ENCODE measurements at regions not wholly inside any gene's neighbourhood (a gene's known extent, or its start where the extent isn't known, plus 50 kb on each side); places are given as distances from the start of the nearest gene placed in this dataset.

GRCh38 chr4:96753216-96753615 lies 913.3 kb downstream of the PDHA2 start:
- H3K9me3 ChIP-seq (ENCODE audit: control insufficient read depth, insufficient read depth, low read length), result no peaks in the 10 kb centered on the region
- H3K79me2 ChIP-seq (ENCODE audit: control insufficient read depth, low read length), result no peaks in the 10 kb centered on the region
- no peak overlapping the region for H3K27ac ChIP-seq (ENCODE audit: low read depth, low read length)
- H3K9me2 ChIP-seq (replicated peaks; ENCODE audit: control insufficient read depth, low read length), result no peaks in the 10 kb centered on the region
- H3K36me3 ChIP-seq (ENCODE audit: control insufficient read depth, low read length), result no peaks in the 10 kb centered on the region
- H4K20me1 ChIP-seq (ENCODE audit: control insufficient read depth, insufficient read depth, low read depth, low read length), result no peaks in the 10 kb centered on the region
- H3K4me2 ChIP-seq (ENCODE audit: low read length), result no peak overlapping the region
- H3K4me3 ChIP-seq (ENCODE audit: low read length), result no peak overlapping the region
- H3K4me1 ChIP-seq (ENCODE audit: control insufficient read depth, low read length), result no peaks in the 10 kb centered on the region
- H3K27me3 ChIP-seq (ENCODE audit: control insufficient read depth, low read length), result no peaks in the 10 kb centered on the region
- TF ChIP-seq EZH2phosphoT487 (IDR thresholded peaks at IDR 0.05; ENCODE audit: borderline replicate concordance, low read length), result no peak
- H3F3A ChIP-seq (ENCODE audit: control insufficient read depth, insufficient read depth), result no peaks in the 10 kb centered on the region

- H3K27ac ChIP-seq (ENCODE audit: low read depth, low read length), result no peak overlapping the region
- no peak overlapping the region for H3K4me2 ChIP-seq (ENCODE audit: low read length)
- no peak overlapping the region for H3K4me3 ChIP-seq (ENCODE audit: low read length)
- no peaks in the 10 kb centered on the region for H3K27me3 ChIP-seq (ENCODE audit: control insufficient read depth, low read length)
- H3F3A ChIP-seq (ENCODE audit: control insufficient read depth, insufficient read depth), result no peaks in the 10 kb centered on the region
- no peaks in the 10 kb centered on the region for H3K36me3 ChIP-seq (ENCODE audit: control insufficient read depth, low read length)
- H3K4me1 ChIP-seq (ENCODE audit: control insufficient read depth, low read length), result no peaks in the 10 kb centered on the region
- H3K9me3 ChIP-seq (ENCODE audit: control insufficient read depth, insufficient read depth, low read length), result no peaks in the 10 kb centered on the region
- TF ChIP-seq CTCF (IDR thresholded peaks at IDR 0.05; ENCODE audit: low read depth, low read length, poor library complexity, severe bottlenecking) (no peak), EZH2phosphoT487 (IDR thresholded peaks at IDR 0.05; ENCODE audit: borderline replicate concordance, low read length) (no peak)
- no peaks in the 10 kb centered on the region for H3K9me2 ChIP-seq (replicated peaks; ENCODE audit: control insufficient read depth, low read length)
- H4K20me1 ChIP-seq (ENCODE audit: control insufficient read depth, insufficient read depth, low read depth, low read length), result no peaks in the 10 kb centered on the region
- H3K79me2 ChIP-seq (ENCODE audit: control insufficient read depth, low read length), result no peaks in the 10 kb centered on the region
Measured at GRCh38 chr4:96755569-96756484, 915.9 kb downstream of the PDHA2 start.

- H4K20me1 ChIP-seq (ENCODE audit: control insufficient read depth, insufficient read depth, low read depth, low read length), result no peaks in the 10 kb centered on the region
- no peak overlapping the region for H3K4me3 ChIP-seq (ENCODE audit: low read length)
- H3K27me3 ChIP-seq (ENCODE audit: control insufficient read depth, low read length), result no peaks in the 10 kb centered on the region
- no peaks in the 10 kb centered on the region for H3K36me3 ChIP-seq (ENCODE audit: control insufficient read depth, low read length)
- H3K27ac ChIP-seq (ENCODE audit: low read depth, low read length), result no peak overlapping the region
- H3K79me2 ChIP-seq (ENCODE audit: control insufficient read depth, low read length), result no peaks in the 10 kb centered on the region
- H3K4me2 ChIP-seq (ENCODE audit: low read length), result no peak overlapping the region
- H3K9me2 ChIP-seq (replicated peaks; ENCODE audit: control insufficient read depth, low read length), result no peaks in the 10 kb centered on the region
- no peaks in the 10 kb centered on the region for H3K4me1 ChIP-seq (ENCODE audit: control insufficient read depth, low read length)
- no peak for TF ChIP-seq EZH2phosphoT487 (IDR thresholded peaks at IDR 0.05; ENCODE audit: borderline replicate concordance, low read length)
- TF ChIP-seq CTCF (IDR thresholded peaks at IDR 0.05; ENCODE audit: low read depth, low read length, poor library complexity, severe bottlenecking), result no peak
- no peaks in the 10 kb centered on the region for H3K9me3 ChIP-seq (ENCODE audit: control insufficient read depth, insufficient read depth, low read length)
- no peaks in the 10 kb centered on the region for H3F3A ChIP-seq (ENCODE audit: control insufficient read depth, insufficient read depth)
Measured at GRCh38 chr4:96756584-96756983, 916.7 kb downstream of the PDHA2 start.

- Histone ChIP-seq H3K36me3 (ENCODE audit: control insufficient read depth, low read length) (no peaks in the 10 kb centered on the region), H3K27me3 (ENCODE audit: control insufficient read depth, low read length) (no peaks in the 10 kb centered on the region), H3K9me2 (replicated peaks; ENCODE audit: control insufficient read depth, low read length) (no peaks in the 10 kb centered on the region), H3K79me2 (ENCODE audit: control insufficient read depth, low read length) (no peaks in the 10 kb centered on the region), H3K4me2 (ENCODE audit: low read length) (no peak overlapping the region), H3K9me3 (ENCODE audit: control insufficient read depth, insufficient read depth, low read length) (no peaks in the 10 kb centered on the region), H4K20me1 (ENCODE audit: control insufficient read depth, insufficient read depth, low read depth, low read length) (no peaks in the 10 kb centered on the region), H3K27ac (ENCODE audit: low read depth, low read length) (no peak overlapping the region), H3F3A (ENCODE audit: control insufficient read depth, insufficient read depth) (no peaks in the 10 kb centered on the region), H3K4me1 (ENCODE audit: control insufficient read depth, low read length) (no peaks in the 10 kb centered on the region), H3K4me3 (ENCODE audit: low read length) (no peak overlapping the region)
- no peak for TF ChIP-seq EZH2phosphoT487 (IDR thresholded peaks at IDR 0.05; ENCODE audit: borderline replicate concordance, low read length)
Measured at GRCh38 chr4:96763546-96763945, 923.7 kb downstream of the PDHA2 start.

All from DOHH2 (cell line).